ENCODE measurements at regions not wholly inside any gene's neighbourhood (a gene's known extent, or its start where the extent isn't known, plus 50 kb on each side); places are given as distances from the start of the nearest gene placed in this dataset.
"Not testable (repeated sequence)": the region's sequence is repeated elsewhere in the genome, so short reads cannot be mapped to it uniquely, and the experiment has no call there.

DNA sequence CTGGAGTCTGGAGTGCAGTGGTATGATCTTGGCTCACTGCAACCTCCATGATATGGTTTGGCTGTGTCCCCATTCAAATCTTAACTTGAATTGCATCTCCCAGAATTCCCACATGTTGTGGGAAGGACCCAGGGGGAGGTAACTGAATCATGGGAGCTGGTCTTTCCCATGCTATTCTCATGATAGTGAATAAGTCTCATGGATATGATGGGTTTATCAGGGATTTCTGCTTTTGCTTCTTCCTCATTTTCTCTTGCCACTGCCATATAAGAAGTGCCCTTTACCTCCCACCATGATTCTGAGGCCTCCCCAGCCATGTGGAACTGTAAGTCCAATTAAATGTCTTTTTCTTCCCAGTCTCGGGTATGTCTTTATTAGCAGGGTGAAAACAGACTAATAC lies 72.4 kb upstream of the JUN start:
- TF ChIP-seq, protein P1, sequence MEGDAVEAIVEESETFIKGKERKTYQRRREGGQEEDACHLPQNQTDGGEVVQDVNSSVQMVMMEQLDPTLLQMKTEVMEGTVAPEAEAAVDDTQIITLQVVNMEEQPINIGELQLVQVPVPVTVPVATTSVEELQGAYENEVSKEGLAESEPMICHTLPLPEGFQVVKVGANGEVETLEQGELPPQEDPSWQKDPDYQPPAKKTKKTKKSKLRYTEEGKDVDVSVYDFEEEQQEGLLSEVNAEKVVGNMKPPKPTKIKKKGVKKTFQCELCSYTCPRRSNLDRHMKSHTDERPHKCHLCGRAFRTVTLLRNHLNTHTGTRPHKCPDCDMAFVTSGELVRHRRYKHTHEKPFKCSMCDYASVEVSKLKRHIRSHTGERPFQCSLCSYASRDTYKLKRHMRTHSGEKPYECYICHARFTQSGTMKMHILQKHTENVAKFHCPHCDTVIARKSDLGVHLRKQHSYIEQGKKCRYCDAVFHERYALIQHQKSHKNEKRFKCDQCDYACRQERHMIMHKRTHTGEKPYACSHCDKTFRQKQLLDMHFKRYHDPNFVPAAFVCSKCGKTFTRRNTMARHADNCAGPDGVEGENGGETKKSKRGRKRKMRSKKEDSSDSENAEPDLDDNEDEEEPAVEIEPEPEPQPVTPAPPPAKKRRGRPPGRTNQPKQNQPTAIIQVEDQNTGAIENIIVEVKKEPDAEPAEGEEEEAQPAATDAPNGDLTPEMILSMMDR (IDR thresholded peaks at IDR 0.05 in 8 of 11, conservative IDR thresholded peaks at IDR 0.05 in 3 of 11): not testable (repeated sequence)
- not testable (repeated sequence) for TF ChIP-seq POLR2AphosphoS5 (IDR thresholded peaks at IDR 0.05)

Measured in spleen (tissue), 7 donors.